NCI-H2081 treated with DMSO at 0.1 percent for 48 hours (cell line): ENCODE measurements at regions not wholly inside any gene's neighbourhood (a gene's known extent, or its start where the extent isn't known, plus 50 kb on each side); places are given as distances from the start of the nearest gene placed in this dataset.

Experiments
- DNase-seq: peaks from one replicate; lab custom pipeline; 2025; lab: John Stamatoyannopoulos, UW

- DNase-seq, result no peak
Observed at GRCh38 chr6:126529637-126530362, 189.9 kb downstream of the CENPW start.

- DNase-seq, result no peak
Observed at GRCh38 chr6:126530775-126531174, 190.9 kb downstream of the CENPW start.

- DNase-seq, result no peak
Observed at GRCh38 chr6:126531286-126531685, 191.4 kb downstream of the CENPW start.

GRCh38 chr6:126531840-126532239 is 191.9 kb downstream of the CENPW start:
- DNase-seq, result no peak

- DNase-seq, result no peak
Observed at GRCh38 chr6:126534401-126534800, 194.5 kb downstream of the CENPW start.

GRCh38 chr6:126535138-126535537 is 195.2 kb downstream of the CENPW start:
- no peak for DNase-seq

GRCh38 chr6:126535595-126535994 is 195.7 kb downstream of the CENPW start:
- no peak for DNase-seq

- no peak for DNase-seq
Observed at GRCh38 chr6:126537061-126537816, 197.3 kb downstream of the CENPW start.

- DNase-seq, result no peak
Observed at GRCh38 chr6:126539022-126539421, 199.1 kb downstream of the CENPW start.

- DNase-seq, result no peak
Observed at GRCh38 chr6:126540161-126540560, 200.2 kb downstream of the CENPW start.

GRCh38 chr6:126541806-126542491 is 202.0 kb downstream of the CENPW start:
- no peak for DNase-seq

- DNase-seq, result no peak
Observed at GRCh38 chr6:126546541-126547120, 206.7 kb downstream of the CENPW start.

- DNase-seq, result no peak
Observed at GRCh38 chr6:126548300-126548699, 208.4 kb downstream of the CENPW start.

GRCh38 chr6:126550323-126550722 is 210.4 kb downstream of the CENPW start:
- DNase-seq, result no peak

- DNase-seq, result no peak
Observed at GRCh38 chr6:126551832-126552231, 211.9 kb downstream of the CENPW start.

GRCh38 chr6:126553854-126554253 is 213.9 kb downstream of the CENPW start:
- DNase-seq, result no peak

GRCh38 chr6:126570507-126570906 is 230.6 kb downstream of the CENPW start:
- no peak for DNase-seq

- DNase-seq, result no peak
Observed at GRCh38 chr6:126574301-126574700, 234.4 kb downstream of the CENPW start.

- no peak for DNase-seq
Observed at GRCh38 chr6:126581316-126581715, 241.4 kb downstream of the CENPW start.

- no peak for DNase-seq
Observed at GRCh38 chr6:126600258-126600916, 260.5 kb downstream of the CENPW start.

GRCh38 chr6:126603410-126603809 is 263.5 kb downstream of the CENPW start:
- no peak for DNase-seq

GRCh38 chr6:126605089-126605488 is 265.2 kb downstream of the CENPW start:
- DNase-seq, result no peak
